B cell (primary cell): ENCODE measurements at regions not wholly inside any gene's neighbourhood (a gene's known extent, or its start where the extent isn't known, plus 50 kb on each side); places are given as distances from the start of the nearest gene placed in this dataset.

Experiments used
- ATAC-seq: fragments of 200-7000 bp; cut with Tn5 transposase; one replicate; pipeline ENCODE4 v1.10.0; 2021; ENCODE audit warnings: low read depth, mild to moderate bottlenecking, moderate number of reproducible peaks, moderate library complexity
- CTCF ChIA-PET: fragments of 350-600 bp; sonication (Branson Sonifier 250); formaldehyde crosslinking; loops from one replicate; lab custom pipeline; 2021; ENCODE audit warnings: antibody characterized with exemption, inconsistent platforms; lab: Charles Lee
- POLR2A ChIA-PET: fragments of 350-600 bp; sonication (Branson Sonifier 250); formaldehyde crosslinking; loops from one replicate; lab custom pipeline; 2021; ENCODE audit warnings: antibody characterized with exemption; lab: Charles Lee
- DNase-seq: peaks from one replicate; pipeline ENCODE4 v3.0.0; 2013
- H2AFZ ChIP-seq: 2 replicates; pipeline ENCODE4 v1.6.1; 2012; ENCODE audit warnings: mild to moderate bottlenecking, low read depth, low read length; ENCODE audit not compliant: insufficient read depth, poor library complexity, severe bottlenecking
- H3K27ac ChIP-seq, 2 donors: 1 replicate in 1 of 2; 2 replicates in 1 of 2; pipeline ENCODE4 v1.5.1; 2012 to 2013; ENCODE audit warnings: low read length in 2 of 2, mild to moderate bottlenecking in 2 of 2, moderate library complexity in 1 of 2
- H3K27me3 ChIP-seq, 4 experiments: fragments of 200-600 bp in 1 of 4; sonication (generic) in 1 of 4; replicated peaks in 1 of 4; 1 replicate in 2 of 4; 2 replicates in 2 of 4; pipeline versions ENCODE4 v1.6.1 to v1.7.0; 2013 to 2016; ENCODE audit warnings: low read length in 3 of 4, mild to moderate bottlenecking in 2 of 4, mixed read lengths in 1 of 4, moderate library complexity in 1 of 4; ENCODE audit not compliant: insufficient read depth in 4 of 4, control insufficient read depth in 3 of 4; ENCODE audit errors: control extremely low read depth in 1 of 4
- H3K36me3 ChIP-seq, 2 experiments: replicated peaks in 1 of 2; 1 replicate in 1 of 2; 2 replicates in 1 of 2; pipeline versions ENCODE4 v1.6.1 to v1.7.1; 2013; ENCODE audit warnings: low read length in 1 of 2; ENCODE audit not compliant: insufficient read depth in 2 of 2, control insufficient read depth in 1 of 2; ENCODE audit errors: control extremely low read depth in 1 of 2, extremely low read depth in 1 of 2
- H3K4me1 ChIP-seq, 2 donors: fragments of 200-600 bp in 1 of 2; sonication (generic) in 1 of 2; 1 replicate in 1 of 2; 2 replicates in 1 of 2; pipeline versions ENCODE4 v1.5.1 to v1.6.1; 2013 to 2017; ENCODE audit warnings: low read length in 2 of 2; ENCODE audit not compliant: control insufficient read depth in 2 of 2, insufficient read depth in 2 of 2
- H3K4me2 ChIP-seq: replicated peaks from 2 replicates; pipeline ENCODE3; 2012; ENCODE audit warnings: mild to moderate bottlenecking, low read depth, low read length; ENCODE audit not compliant: poor library complexity, severe bottlenecking
- H3K4me3 ChIP-seq, 5 experiments: fragments of 200-600 bp in 1 of 5; sonication (generic) in 1 of 5; 1 replicate in 3 of 5; 2 replicates in 2 of 5; pipeline versions ENCODE4 v1.5.1 to v1.7.0; 2011 to 2016; ENCODE audit warnings: low read length in 4 of 5, mild to moderate bottlenecking in 4 of 5, low read depth in 2 of 5, control low read depth in 1 of 5, moderate library complexity in 1 of 5; ENCODE audit not compliant: insufficient read depth in 1 of 5; ENCODE audit errors: control extremely low read depth in 1 of 5, extremely low read depth in 1 of 5
- H3K79me2 ChIP-seq: fragments of 200-600 bp; sonication (generic); one replicate; pipeline ENCODE4 v1.6.0; 2016; ENCODE audit warnings: low read length; ENCODE audit not compliant: control insufficient read depth, insufficient read depth
- H3K9ac ChIP-seq: fragments of 200-600 bp; sonication (generic); 2 replicates; pipeline ENCODE4 v1.6.1; 2017; ENCODE audit warnings: mild to moderate bottlenecking, low read length, moderate library complexity
- H3K9me3 ChIP-seq, 3 donors: one replicate each; pipeline versions ENCODE4 v1.6.1 to v1.7.1; 2013; ENCODE audit warnings: low read length in 2 of 3; ENCODE audit not compliant: control insufficient read depth in 2 of 3, insufficient read depth in 1 of 3; ENCODE audit errors: control extremely low read depth in 1 of 3
- H4K20me1 ChIP-seq: 2 replicates; pipeline ENCODE4 v1.6.0; 2012; ENCODE audit warnings: mild to moderate bottlenecking, low read length; ENCODE audit not compliant: insufficient read depth, control insufficient read depth, poor library complexity, severe bottlenecking
- H3K27ac Mint-ChIP-seq: one replicate; pipeline ENCODE4 v1.8.0; 2021; ENCODE audit warnings: mixed read lengths
- H3K27me3 Mint-ChIP-seq: one replicate; pipeline ENCODE4 v1.8.0; 2021; ENCODE audit warnings: mixed read lengths
- H3K4me1 Mint-ChIP-seq: one replicate; pipeline ENCODE4 v1.8.0; 2021; ENCODE audit warnings: mixed read lengths
- H3K4me3 Mint-ChIP-seq: one replicate; pipeline ENCODE4 v1.8.0; 2021; ENCODE audit warnings: mixed read lengths
- H3K9me3 Mint-ChIP-seq: one replicate; pipeline ENCODE4 v1.8.0; 2022; ENCODE audit warnings: mixed read lengths; ENCODE audit not compliant: insufficient read depth
- EZH2 ChIP-seq: IDR thresholded peaks from 2 replicates; pipeline ENCODE4 v1.6.1; 2012; ENCODE audit warnings: borderline replicate concordance, low read depth, mild to moderate bottlenecking, moderate library complexity, low read length; ENCODE audit not compliant: insufficient read depth, poor library complexity, severe bottlenecking
- WGBS: methylation state at CpG from one replicate; pipeline ENCODE4 v1.1.5; 2013; ENCODE audit warnings: missing lambda C conversion rate; ENCODE audit not compliant: insufficient coverage; 5-methylcytosine and 5-hydroxymethylcytosine counted together
- intact Hi-C: fragments of 100-400 bp; cut with micrococcal nuclease; formaldehyde crosslinking; loops from one replicate; pipeline ENCODE4 v1.10.0; 2022
- TF ChIP-seq, protein P1 (sequence below): fragments of 200-600 bp; IDR thresholded peaks from one replicate; pipeline ENCODE4 v1.8.0; 2022; ENCODE audit warnings: antibody characterized with exemption, mild to moderate bottlenecking

GRCh38 chr10:129094861-129095260 lies 372.2 kb upstream of the MGMT start:
- ChIA-PET CTCF (no interaction called here), POLR2A (no interaction called here)
- Mint-ChIP-seq H3K4me3 (no peak overlapping the region), H3K27ac (no peak overlapping the region), H3K27me3 (no peaks in the 10 kb centered on the region), H3K9me3 (no peaks in the 10 kb centered on the region), H3K4me1 (no peaks in the 10 kb centered on the region)
- no peak for DNase-seq
- intact Hi-C loops = no loop called here
- Histone ChIP-seq H3K4me1 (no peaks in the 10 kb centered on the region), H2AFZ (no peak overlapping the region), H3K36me3 (no peaks in the 10 kb centered on the region), H3K79me2 (no peaks in the 10 kb centered on the region), H3K4me3 (no peak overlapping the region), H3K27me3 (no peaks in the 10 kb centered on the region), H3K9ac (no peak overlapping the region), H3K4me2 (no peak overlapping the region), H4K20me1 (no peaks in the 10 kb centered on the region), H3K9me3 (no peaks in the 10 kb centered on the region), H3K27ac (no peak overlapping the region)
- TF ChIP-seq, protein P1, sequence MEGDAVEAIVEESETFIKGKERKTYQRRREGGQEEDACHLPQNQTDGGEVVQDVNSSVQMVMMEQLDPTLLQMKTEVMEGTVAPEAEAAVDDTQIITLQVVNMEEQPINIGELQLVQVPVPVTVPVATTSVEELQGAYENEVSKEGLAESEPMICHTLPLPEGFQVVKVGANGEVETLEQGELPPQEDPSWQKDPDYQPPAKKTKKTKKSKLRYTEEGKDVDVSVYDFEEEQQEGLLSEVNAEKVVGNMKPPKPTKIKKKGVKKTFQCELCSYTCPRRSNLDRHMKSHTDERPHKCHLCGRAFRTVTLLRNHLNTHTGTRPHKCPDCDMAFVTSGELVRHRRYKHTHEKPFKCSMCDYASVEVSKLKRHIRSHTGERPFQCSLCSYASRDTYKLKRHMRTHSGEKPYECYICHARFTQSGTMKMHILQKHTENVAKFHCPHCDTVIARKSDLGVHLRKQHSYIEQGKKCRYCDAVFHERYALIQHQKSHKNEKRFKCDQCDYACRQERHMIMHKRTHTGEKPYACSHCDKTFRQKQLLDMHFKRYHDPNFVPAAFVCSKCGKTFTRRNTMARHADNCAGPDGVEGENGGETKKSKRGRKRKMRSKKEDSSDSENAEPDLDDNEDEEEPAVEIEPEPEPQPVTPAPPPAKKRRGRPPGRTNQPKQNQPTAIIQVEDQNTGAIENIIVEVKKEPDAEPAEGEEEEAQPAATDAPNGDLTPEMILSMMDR = no peak
- WGBS = no CpG with 5 or more reads among the region's 2 CpGs
- no peak for ATAC-seq

DNA sequence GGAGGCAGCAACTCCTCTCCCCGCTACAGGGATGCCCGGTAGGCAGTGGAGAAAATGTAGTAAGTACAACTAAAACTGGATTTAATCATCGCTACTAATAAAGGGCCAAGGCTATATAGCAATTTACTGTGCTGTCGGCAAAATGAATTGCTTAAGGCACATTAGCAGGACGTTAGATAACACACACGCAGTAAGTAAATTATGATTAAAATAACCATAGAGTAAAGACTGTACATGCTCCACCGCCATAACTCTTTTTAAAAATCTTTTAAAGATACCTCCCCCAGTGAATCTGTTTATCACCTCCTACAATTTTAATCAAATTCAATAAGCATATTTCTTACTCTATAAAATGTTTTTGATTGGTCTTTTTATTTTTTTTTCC lies 371.4 kb upstream of the MGMT start:
- CTCF ChIA-PET = no interaction called here
- Mint-ChIP-seq H3K27ac (no peak overlapping the region), H3K9me3 (no peaks in the 10 kb centered on the region), H3K4me3 (no peak overlapping the region), H3K27me3 (no peaks in the 10 kb centered on the region), H3K4me1 (no peaks in the 10 kb centered on the region)
- no peak overlapping the region for H3K27ac ChIP-seq
- no peak overlapping the region for H3K9ac ChIP-seq
- H3K9me3 ChIP-seq = no peaks in the 10 kb centered on the region
- no peaks in the 10 kb centered on the region for H3K36me3 ChIP-seq
- H3K4me3 ChIP-seq = no peak overlapping the region
- WGBS = no CpG with 5 or more reads among the region's 7 CpGs
- no peaks in the 10 kb centered on the region for H3K4me1 ChIP-seq
- no peaks in the 10 kb centered on the region for H4K20me1 ChIP-seq
- POLR2A ChIA-PET = no interaction called here
- no peak for TF ChIP-seq EZH2
- TF ChIP-seq, protein P1 = no peak
- no peaks in the 10 kb centered on the region for H3K79me2 ChIP-seq
- H3K27me3 ChIP-seq = no peaks in the 10 kb centered on the region
- DNase-seq (no peak), ATAC-seq (no peak)
- no peak overlapping the region for H2AFZ ChIP-seq
- intact Hi-C loops = no loop called here
- no peak overlapping the region for H3K4me2 ChIP-seq
